SJSA1 (cell line): ENCODE measurements at regions not wholly inside any gene's neighbourhood (a gene's known extent, or its start where the extent isn't known, plus 50 kb on each side); places are given as distances from the start of the nearest gene placed in this dataset.

Source experiments
- DNase-seq, 2 experiments: peaks; one replicate each; pipeline ENCODE4 v3.0.0-alpha.2; 2015 to 2020; ENCODE audit warnings: low spot score in 2 of 2, low read depth in 1 of 2
- H3K27ac ChIP-seq: fragments of 250-450 bp; sonication (Bioruptor Pico); 2 replicates; pipeline ENCODE4 v1.5.1; 2020; ENCODE audit warnings: mild to moderate bottlenecking, moderate library complexity
- H3K27me3 ChIP-seq: fragments of 250-450 bp; sonication (Bioruptor Pico); replicated peaks from 2 replicates; pipeline ENCODE4 v1.5.1; 2020; ENCODE audit warnings: mild to moderate bottlenecking, moderate library complexity
- H3K36me3 ChIP-seq: fragments of 250-450 bp; sonication (Bioruptor Pico); 2 replicates; pipeline ENCODE4 v1.5.1; 2020; ENCODE audit warnings: mild to moderate bottlenecking
- H3K4me1 ChIP-seq: fragments of 250-450 bp; sonication (Bioruptor Pico); replicated peaks from 2 replicates; pipeline ENCODE4 v1.6.1; 2021; ENCODE audit warnings: mild to moderate bottlenecking
- H3K4me3 ChIP-seq: fragments of 250-450 bp; sonication (Bioruptor Pico); 2 replicates; pipeline ENCODE4 v1.5.1; 2020; ENCODE audit warnings: mild to moderate bottlenecking
- H3K9me3 ChIP-seq: fragments of 250-450 bp; sonication (Bioruptor Pico); replicated peaks from 2 replicates; pipeline ENCODE4 v1.5.1; 2020; ENCODE audit warnings: mild to moderate bottlenecking

GRCh38 chr16:51747329-51747728 is 596.3 kb upstream of the SALL1 start:
- H3K36me3 ChIP-seq: no peaks in the 10 kb centered on the region
- H3K9me3 ChIP-seq: no peaks in the 10 kb centered on the region
- H3K27me3 ChIP-seq: no peaks in the 10 kb centered on the region
- no peaks in the 10 kb centered on the region for H3K4me1 ChIP-seq
- no peak for DNase-seq
- H3K4me3 ChIP-seq: no peak overlapping the region
- H3K27ac ChIP-seq: no peak overlapping the region

- no peak for DNase-seq
- H3K4me1 ChIP-seq: no peaks in the 10 kb centered on the region
- H3K36me3 ChIP-seq: no peaks in the 10 kb centered on the region
- H3K9me3 ChIP-seq: no peaks in the 10 kb centered on the region
- no peak overlapping the region for H3K27ac ChIP-seq
- no peak overlapping the region for H3K4me3 ChIP-seq
- no peaks in the 10 kb centered on the region for H3K27me3 ChIP-seq
These were observed 583.1 kb upstream of the SALL1 start for GRCh38 chr16:51734220-51734619.

GRCh38 chr16:51733181-51733580 is 582.1 kb upstream of the SALL1 start:
- no peaks in the 10 kb centered on the region for H3K36me3 ChIP-seq
- no peak overlapping the region for H3K27ac ChIP-seq
- no peak for DNase-seq
- H3K4me1 ChIP-seq: no peaks in the 10 kb centered on the region
- H3K27me3 ChIP-seq: no peaks in the 10 kb centered on the region
- H3K9me3 ChIP-seq: no peaks in the 10 kb centered on the region
- H3K4me3 ChIP-seq: no peak overlapping the region

GRCh38 chr16:51731160-51731559 is 580.1 kb upstream of the SALL1 start:
- Histone ChIP-seq H3K4me1 (no peaks in the 10 kb centered on the region), H3K27me3 (no peaks in the 10 kb centered on the region), H3K27ac (no peak overlapping the region), H3K4me3 (no peak overlapping the region), H3K9me3 (no peaks in the 10 kb centered on the region), H3K36me3 (no peaks in the 10 kb centered on the region)
- no peak for DNase-seq

GRCh38 chr16:51723036-51723724 is 572.1 kb upstream of the SALL1 start:
- no peaks in the 10 kb centered on the region for H3K9me3 ChIP-seq
- H3K27me3 ChIP-seq: no peaks in the 10 kb centered on the region
- no peak overlapping the region for H3K27ac ChIP-seq
- H3K4me3 ChIP-seq: no peak overlapping the region
- no peaks in the 10 kb centered on the region for H3K4me1 ChIP-seq
- no peak for DNase-seq
- no peaks in the 10 kb centered on the region for H3K36me3 ChIP-seq

GRCh38 chr16:51722467-51722866 is 571.4 kb upstream of the SALL1 start:
- Histone ChIP-seq H3K4me1 (no peaks in the 10 kb centered on the region), H3K36me3 (no peaks in the 10 kb centered on the region), H3K9me3 (no peaks in the 10 kb centered on the region)

GRCh38 chr16:51719376-51719775 is 568.3 kb upstream of the SALL1 start:
- H3K4me1 ChIP-seq: no peaks in the 10 kb centered on the region
- H3K27me3 ChIP-seq: no peaks in the 10 kb centered on the region
- DNase-seq: no peak
- no peaks in the 10 kb centered on the region for H3K36me3 ChIP-seq
- no peaks in the 10 kb centered on the region for H3K9me3 ChIP-seq
- H3K4me3 ChIP-seq: no peak overlapping the region
- no peak overlapping the region for H3K27ac ChIP-seq

More at GRCh38 chr16:51722467-51722866, 571.4 kb upstream of the SALL1 start:
- Histone ChIP-seq H3K27me3 (no peaks in the 10 kb centered on the region), H3K4me3 (no peak overlapping the region), H3K27ac (no peak overlapping the region)
- DNase-seq: no peak

GRCh38 chr16:51716195-51716594 is 565.1 kb upstream of the SALL1 start:
- no peaks in the 10 kb centered on the region for H3K4me1 ChIP-seq

GRCh38 chr16:51713502-51713901 is 562.4 kb upstream of the SALL1 start:
- no peak for DNase-seq
- Histone ChIP-seq H3K4me1 (no peaks in the 10 kb centered on the region), H3K9me3 (no peaks in the 10 kb centered on the region), H3K27me3 (no peaks in the 10 kb centered on the region), H3K36me3 (no peaks in the 10 kb centered on the region), H3K4me3 (no peak overlapping the region), H3K27ac (no peak overlapping the region)

More at GRCh38 chr16:51716195-51716594, 565.1 kb upstream of the SALL1 start:
- H3K27me3 ChIP-seq: no peaks in the 10 kb centered on the region
- no peaks in the 10 kb centered on the region for H3K9me3 ChIP-seq
- no peak overlapping the region for H3K27ac ChIP-seq
- DNase-seq: no peak
- H3K36me3 ChIP-seq: no peaks in the 10 kb centered on the region
- no peak overlapping the region for H3K4me3 ChIP-seq

- DNase-seq: no peak
- H3K36me3 ChIP-seq: no peaks in the 10 kb centered on the region
- H3K27me3 ChIP-seq: no peaks in the 10 kb centered on the region
- H3K4me1 ChIP-seq: no peaks in the 10 kb centered on the region
- no peaks in the 10 kb centered on the region for H3K9me3 ChIP-seq
- H3K4me3 ChIP-seq: no peak overlapping the region
- no peak overlapping the region for H3K27ac ChIP-seq
These were observed 560.0 kb upstream of the SALL1 start for GRCh38 chr16:51710905-51711563.

- H3K27me3 ChIP-seq: no peaks in the 10 kb centered on the region
- H3K27ac ChIP-seq: no peak overlapping the region
- H3K4me3 ChIP-seq: no peak overlapping the region
- no peaks in the 10 kb centered on the region for H3K36me3 ChIP-seq
- no peaks in the 10 kb centered on the region for H3K9me3 ChIP-seq
- no peaks in the 10 kb centered on the region for H3K4me1 ChIP-seq
- no peak for DNase-seq
These were observed 559.1 kb upstream of the SALL1 start for GRCh38 chr16:51710186-51710585.

GRCh38 chr16:51708861-51709260 is 557.8 kb upstream of the SALL1 start:
- DNase-seq: no peak
- Histone ChIP-seq H3K4me1 (no peaks in the 10 kb centered on the region), H3K36me3 (no peaks in the 10 kb centered on the region), H3K4me3 (no peak overlapping the region), H3K27me3 (no peaks in the 10 kb centered on the region), H3K27ac (no peak overlapping the region), H3K9me3 (no peaks in the 10 kb centered on the region)

- H3K27ac ChIP-seq: no peak overlapping the region
- H3K9me3 ChIP-seq: no peaks in the 10 kb centered on the region
- no peak for DNase-seq
- H3K4me3 ChIP-seq: no peak overlapping the region
- H3K27me3 ChIP-seq: no peaks in the 10 kb centered on the region
- no peaks in the 10 kb centered on the region for H3K4me1 ChIP-seq
- H3K36me3 ChIP-seq: no peaks in the 10 kb centered on the region
These were observed 556.6 kb upstream of the SALL1 start for GRCh38 chr16:51707666-51708065.

- no peaks in the 10 kb centered on the region for H3K4me1 ChIP-seq
- no peak overlapping the region for H3K27ac ChIP-seq
- H3K9me3 ChIP-seq: no peaks in the 10 kb centered on the region
- no peak overlapping the region for H3K4me3 ChIP-seq
- H3K36me3 ChIP-seq: no peaks in the 10 kb centered on the region
- DNase-seq: no peak
- H3K27me3 ChIP-seq: no peaks in the 10 kb centered on the region
These were observed 554.1 kb upstream of the SALL1 start for GRCh38 chr16:51705142-51705541.
